WERI-Rb-1 (cell line): ENCODE measurements at regions not wholly inside any gene's neighbourhood (a gene's known extent, or its start where the extent isn't known, plus 50 kb on each side); places are given as distances from the start of the nearest gene placed in this dataset.
"Not testable (repeated sequence)": the region's sequence is repeated elsewhere in the genome, so short reads cannot be mapped to it uniquely, and the experiment has no call there.

Experiments
- DNase-seq: peaks from one replicate; pipeline ENCODE4 v3.0.0-alpha.2; 2020
- H3K27ac ChIP-seq: fragments of 250-450 bp; sonication (Bioruptor Pico); 2 replicates; pipeline ENCODE4 v1.5.1; 2020; ENCODE audit warnings: mild to moderate bottlenecking, moderate library complexity
- H3K27me3 ChIP-seq: fragments of 250-450 bp; sonication (Bioruptor Pico); 2 replicates; pipeline ENCODE4 v1.5.1; 2021; ENCODE audit warnings: mild to moderate bottlenecking, low read depth, moderate library complexity; ENCODE audit not compliant: insufficient read depth, severe bottlenecking
- H3K36me3 ChIP-seq: fragments of 250-450 bp; sonication (Bioruptor Pico); 2 replicates; pipeline ENCODE4 v1.5.1; 2020; ENCODE audit warnings: mild to moderate bottlenecking, moderate library complexity
- H3K4me3 ChIP-seq: 2 replicates; pipeline ENCODE4 v1.5.1; 2011; ENCODE audit warnings: low read depth, mild to moderate bottlenecking, control low read depth, low read length
- H3K9me3 ChIP-seq: fragments of 250-450 bp; sonication (Bioruptor Pico); 2 replicates; pipeline ENCODE4 v1.5.1; 2021; ENCODE audit warnings: mild to moderate bottlenecking, moderate library complexity; ENCODE audit not compliant: severe bottlenecking
- CTCF ChIP-seq: IDR thresholded peaks from 2 replicates; pipeline ENCODE4 v1.5.1; 2011; ENCODE audit warnings: low read depth, mild to moderate bottlenecking, control low read depth, inconsistent platforms, low read length

DNA sequence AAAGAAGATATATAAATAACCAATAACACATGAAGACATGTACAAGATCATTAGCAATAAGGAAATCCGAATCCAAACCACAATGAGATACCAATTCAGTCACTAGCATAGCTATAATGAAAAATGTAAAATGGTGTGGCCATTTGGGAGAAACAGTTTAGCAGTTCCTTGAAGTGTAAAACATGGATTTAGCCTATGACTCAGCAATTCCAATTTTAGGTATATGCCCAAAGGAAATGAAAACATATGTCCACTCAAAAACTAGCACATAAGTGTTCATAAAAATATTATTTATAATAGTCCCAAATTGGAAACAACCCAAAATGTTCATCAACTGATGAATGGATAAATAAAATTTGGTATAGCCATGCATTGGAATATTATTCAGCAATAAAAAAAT, 165.5 kb upstream of the CRIM1 start:
- no peaks in the 10 kb centered on the region for H3K27me3 ChIP-seq
- H3K9me3 ChIP-seq, result no peaks in the 10 kb centered on the region
- no peaks in the 10 kb centered on the region for H3K36me3 ChIP-seq
- no peak overlapping the region for H3K4me3 ChIP-seq
- no peak for DNase-seq
- H3K27ac ChIP-seq, result no peak overlapping the region
- no peak for TF ChIP-seq CTCF

- no peak for TF ChIP-seq CTCF
- no peak overlapping the region for H3K27ac ChIP-seq
- no peaks in the 10 kb centered on the region for H3K27me3 ChIP-seq
- H3K4me3 ChIP-seq, result no peak overlapping the region
- no peaks in the 10 kb centered on the region for H3K36me3 ChIP-seq
- H3K9me3 ChIP-seq, result no peaks in the 10 kb centered on the region
- no peak for DNase-seq
Observed at GRCh38 chr2:36185624-36186023, 170.0 kb upstream of the CRIM1 start.

- Histone ChIP-seq H3K4me3 (no peak overlapping the region), H3K36me3 (no peaks in the 10 kb centered on the region), H3K27ac (no peak overlapping the region), H3K9me3 (no peaks in the 10 kb centered on the region), H3K27me3 (no peaks in the 10 kb centered on the region)
- no peak for TF ChIP-seq CTCF
- DNase-seq, result no peak
Observed at GRCh38 chr2:36184848-36185247, 170.7 kb upstream of the CRIM1 start.

DNA sequence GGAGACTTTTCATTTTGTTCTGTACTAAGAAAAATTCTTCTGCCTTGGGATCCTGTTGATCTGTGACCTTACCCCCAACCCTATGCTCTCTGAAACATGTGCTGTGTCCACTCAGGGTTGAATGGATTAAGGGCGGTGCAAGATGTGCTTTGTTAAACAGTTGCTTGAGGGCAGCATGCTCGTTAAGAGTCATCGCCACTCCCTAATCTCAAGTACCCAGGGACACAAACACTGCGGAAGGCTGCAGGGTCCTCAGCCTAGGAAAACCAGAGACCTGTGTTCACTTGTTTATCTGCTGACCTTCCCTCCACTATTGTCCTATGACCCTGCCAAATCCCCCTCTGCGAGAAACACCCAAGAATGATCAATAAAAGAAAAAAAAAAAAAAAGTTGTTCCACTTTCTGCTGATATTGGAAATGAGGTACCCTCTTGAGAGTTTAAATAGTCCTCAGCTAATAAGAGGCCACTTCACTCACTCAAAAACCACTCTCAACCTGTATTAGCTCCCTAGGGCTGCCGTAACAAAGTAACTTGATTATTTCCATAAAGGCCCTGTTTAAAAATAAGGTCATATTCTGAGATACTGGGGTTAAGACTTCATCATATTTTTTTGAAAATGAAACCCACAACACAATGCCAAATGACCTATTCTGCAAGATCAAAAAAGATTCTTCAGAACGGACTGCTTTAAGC, 174.6 kb upstream of the CRIM1 start:
- not testable (repeated sequence) for H3K9me3 ChIP-seq, H3K36me3 ChIP-seq, DNase-seq, H3K27ac ChIP-seq, H3K27me3 ChIP-seq, H3K4me3 ChIP-seq

- not testable (repeated sequence) for H3K9me3 ChIP-seq, H3K4me3 ChIP-seq, H3K36me3 ChIP-seq, H3K27me3 ChIP-seq, H3K27ac ChIP-seq, DNase-seq
Observed at GRCh38 chr2:36180293-36180692, 175.3 kb upstream of the CRIM1 start.

DNA sequence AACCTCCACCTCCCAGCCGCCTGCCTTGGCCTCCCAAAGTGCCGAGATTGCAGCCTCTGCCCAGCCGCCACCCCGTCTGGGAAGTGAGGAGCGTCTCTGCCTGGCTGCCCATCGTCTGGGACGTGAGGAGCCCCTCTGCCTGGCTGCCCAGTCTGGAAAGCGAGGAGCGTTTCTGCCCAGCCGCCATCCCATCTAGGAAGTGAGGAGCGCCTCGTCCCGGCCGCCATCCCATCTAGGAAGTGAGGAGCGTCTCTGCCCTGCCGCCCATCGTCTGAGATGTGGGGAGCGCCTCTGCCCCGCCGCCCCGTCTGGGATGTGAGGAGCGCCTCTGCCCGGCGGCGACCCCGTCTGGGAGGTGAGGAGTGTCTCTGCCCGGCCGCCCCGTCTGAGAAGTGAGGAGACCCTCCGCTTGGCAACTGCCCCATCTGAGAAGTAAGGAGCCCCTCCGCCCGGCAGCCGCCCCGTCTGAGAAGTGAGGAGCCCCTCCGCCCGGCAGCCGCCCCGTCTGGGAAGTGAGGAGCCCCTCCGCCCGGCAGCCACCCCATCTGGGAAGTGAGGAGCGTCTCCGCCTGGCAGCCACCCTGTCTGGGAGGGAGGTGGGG, 175.8 kb upstream of the CRIM1 start:
- not testable (repeated sequence) for H3K27me3 ChIP-seq, H3K36me3 ChIP-seq, H3K27ac ChIP-seq, DNase-seq, H3K9me3 ChIP-seq, H3K4me3 ChIP-seq

- no peak for TF ChIP-seq CTCF
- Histone ChIP-seq H3K4me3 (no peak overlapping the region), H3K9me3 (peaks cover 3% of the 10 kb centered on the region), H3K36me3 (no peaks in the 10 kb centered on the region), H3K27ac (no peak overlapping the region), H3K27me3 (no peaks in the 10 kb centered on the region)
- DNase-seq, result no peak
Observed at GRCh38 chr2:36178384-36178783, 177.2 kb upstream of the CRIM1 start.
